IMR-90 (cell line): ENCODE measurements at regions not wholly inside any gene's neighbourhood (a gene's known extent, or its start where the extent isn't known, plus 50 kb on each side); places are given as distances from the start of the nearest gene placed in this dataset.

ENCODE experiments used
- ATAC-seq: fragments of 200-7000 bp; cut with Tn5 transposase; 2 replicates; pipeline ENCODE4 v1.9.1; 2020; ENCODE audit warnings: low read depth, mild to moderate bottlenecking, moderate library complexity
- BruUV-seq: library from RNA; stranded (reverse); fragments of 400-500 nt; replicated peaks from 2 replicates; lab custom pipeline; 2021; lab: Mats Ljungman, UMichigan
- CTCF ChIA-PET: fragments of 300-600 bp; formaldehyde crosslinking; extraction: SDS; loops from one replicate; lab custom pipeline; 2021; ENCODE audit warnings: antibody characterized with exemption; lab: Yijun Ruan, JAX
- POLR2A ChIA-PET: fragments of 300-600 bp; sonication (Branson Sonifier 250); formaldehyde crosslinking; loops from one replicate; lab custom pipeline; 2022; ENCODE audit warnings: antibody characterized with exemption; ENCODE audit not compliant: unreplicated experiment; lab: Charles Lee
- DNase-seq: peaks from one replicate; pipeline ENCODE4 v3.0.0; 2013
- H2AFZ ChIP-seq: replicated peaks from 2 replicates; pipeline ENCODE3; 2013; ENCODE audit warnings: low read length, mild to moderate bottlenecking; ENCODE audit not compliant: poor library complexity
- H2AK5ac ChIP-seq: 2 replicates; pipeline ENCODE4 v1.6.1; 2013; ENCODE audit warnings: low read depth, low read length, inconsistent platforms
- H2AK9ac ChIP-seq: replicated peaks from 2 replicates; pipeline ENCODE3; 2013; ENCODE audit warnings: mild to moderate bottlenecking, low read depth, low read length, moderate library complexity; ENCODE audit not compliant: poor library complexity
- H2BK120ac ChIP-seq: 2 replicates; pipeline ENCODE4 v1.6.1; 2013; ENCODE audit warnings: low read depth, low read length, inconsistent platforms
- H2BK15ac ChIP-seq: 3 replicates; pipeline ENCODE4 v1.6.1; 2013; ENCODE audit warnings: low read depth, low read length, inconsistent platforms
- H2BK20ac ChIP-seq: 2 replicates; pipeline ENCODE4 v1.6.1; 2013; ENCODE audit warnings: low read depth, mild to moderate bottlenecking, inconsistent platforms, low read length, moderate library complexity
- H2BK5ac ChIP-seq: 2 replicates; pipeline ENCODE4 v1.6.1; 2013; ENCODE audit warnings: mild to moderate bottlenecking, low read depth, low read length, inconsistent platforms; ENCODE audit not compliant: poor library complexity, severe bottlenecking
- H3K14ac ChIP-seq: replicated peaks from 2 replicates; pipeline ENCODE4 v1.6.1; 2013; ENCODE audit warnings: low read depth, low read length, inconsistent platforms
- H3K18ac ChIP-seq: 2 replicates; pipeline ENCODE4 v1.6.1; 2013; ENCODE audit warnings: low read depth, low read length, control low read depth
- H3K23ac ChIP-seq: 2 replicates; pipeline ENCODE4 v1.6.1; 2013; ENCODE audit warnings: low read depth, low read length, inconsistent platforms
- H3K27ac ChIP-seq: 2 replicates; pipeline ENCODE4 v1.5.1; 2013; ENCODE audit warnings: mild to moderate bottlenecking, control low read depth, low read length; ENCODE audit not compliant: insufficient read depth
- H3K27me3 ChIP-seq: 2 replicates; pipeline ENCODE4 v1.6.1; 2013; ENCODE audit warnings: low read length; ENCODE audit not compliant: control insufficient read depth, insufficient read depth
- H3K36me3 ChIP-seq: 2 replicates; pipeline ENCODE4 v1.6.1; 2013; ENCODE audit warnings: low read length, mixed read lengths; ENCODE audit not compliant: control insufficient read depth, insufficient read depth
- H3K4ac ChIP-seq: 2 replicates; pipeline ENCODE4 v1.6.1; 2013; ENCODE audit warnings: low read depth, low read length, inconsistent platforms
- H3K4me1 ChIP-seq: 2 replicates; pipeline ENCODE4 v1.6.1; 2013; ENCODE audit warnings: low read length, mixed read lengths; ENCODE audit not compliant: control insufficient read depth, insufficient read depth
- H3K4me2 ChIP-seq: 2 replicates; pipeline ENCODE4 v1.6.1; 2013; ENCODE audit warnings: low read depth, mild to moderate bottlenecking, control low read depth, low read length, moderate library complexity
- H3K4me3 ChIP-seq: 2 replicates; pipeline ENCODE4 v1.5.1; 2013; ENCODE audit warnings: low read depth, mild to moderate bottlenecking, control low read depth, low read length, moderate library complexity; ENCODE audit not compliant: insufficient read depth
- H3K56ac ChIP-seq: 2 replicates; pipeline ENCODE4 v1.6.1; 2013; ENCODE audit warnings: low read length, inconsistent platforms; ENCODE audit not compliant: insufficient read depth; ENCODE audit errors: extremely low read depth
- H3K79me1 ChIP-seq, 2 experiments: 2 replicates each; pipeline ENCODE4 v1.6.1; 2013; ENCODE audit warnings: low read length in 2 of 2, inconsistent platforms in 1 of 2, low read depth in 1 of 2
- H3K9ac ChIP-seq: 2 replicates; pipeline ENCODE4 v1.6.1; 2013; ENCODE audit warnings: low read depth, low read length, control low read depth
- H3K9me1 ChIP-seq: 2 replicates; pipeline ENCODE4 v1.6.1; 2013; ENCODE audit warnings: low read length, inconsistent platforms; ENCODE audit not compliant: insufficient read depth
- H3K9me3 ChIP-seq: 2 replicates; pipeline ENCODE4 v1.6.1; 2013; ENCODE audit warnings: low read length; ENCODE audit not compliant: control insufficient read depth, insufficient read depth
- H4K20me1 ChIP-seq: 2 replicates; pipeline ENCODE4 v1.6.1; 2013; ENCODE audit warnings: low read length, inconsistent platforms; ENCODE audit not compliant: insufficient read depth
- H4K5ac ChIP-seq: 2 replicates; pipeline ENCODE4 v1.6.1; 2013; ENCODE audit warnings: mild to moderate bottlenecking, low read depth, low read length, control low read depth
- H4K8ac ChIP-seq, 2 experiments: 2 replicates each; pipeline ENCODE4 v1.6.1; 2013; ENCODE audit warnings: low read depth in 2 of 2, low read length in 2 of 2, control low read depth in 1 of 2, inconsistent platforms in 1 of 2
- H4K91ac ChIP-seq: 2 replicates; pipeline ENCODE4 v1.6.1; 2013; ENCODE audit warnings: low read depth, low read length, inconsistent platforms; ENCODE audit not compliant: insufficient read depth
- BHLHE40 ChIP-seq: fragments of 150-350 bp; IDR thresholded peaks from 2 replicates; pipeline ENCODE4 v1.6.1; 2016; ENCODE audit warnings: mild to moderate bottlenecking, low read depth, low read length
- CEBPB ChIP-seq: IDR thresholded peaks from 2 replicates; pipeline ENCODE4 v1.6.1; 2012; ENCODE audit warnings: low read depth, low read length, improper control_type of control experiment
- FOS ChIP-seq: fragments of 150-350 bp; IDR thresholded peaks from 2 replicates; pipeline ENCODE4 v1.6.1; 2016; ENCODE audit warnings: low read depth, low read length
- MAZ ChIP-seq: IDR thresholded peaks from 2 replicates; pipeline ENCODE4 v1.6.1; 2012; ENCODE audit warnings: low read depth, mild to moderate bottlenecking, low read length, improper control_type of control experiment, moderate library complexity, borderline replicate concordance
- MXI1 ChIP-seq: IDR thresholded peaks from 2 replicates; pipeline ENCODE4 v1.6.1; 2012; ENCODE audit warnings: low read depth, mild to moderate bottlenecking, low read length, moderate library complexity, borderline replicate concordance
- RAD21 ChIP-seq: IDR thresholded peaks from 2 replicates; pipeline ENCODE4 v1.6.1; 2012; ENCODE audit warnings: low read length, improper control_type of control experiment
- RFX5 ChIP-seq: IDR thresholded peaks from 2 replicates; pipeline ENCODE4 v1.8.0; 2012; ENCODE audit warnings: low read depth, mild to moderate bottlenecking, low read length, moderate library complexity
- SMC3 ChIP-seq: fragments of 150-350 bp; IDR thresholded peaks from 2 replicates; pipeline ENCODE4 v1.6.1; 2016; ENCODE audit warnings: low read depth, mild to moderate bottlenecking, antibody characterized with exemption, low read length, moderate library complexity
- WGBS, 2 experiments: methylation state at CpG; one replicate each; pipeline versions ENCODE4 v1.1.5 to v1.1.7; 2013; ENCODE audit warnings: missing lambda C conversion rate in 2 of 2; ENCODE audit not compliant: insufficient read length in 1 of 2; ENCODE audit errors: extremely low coverage in 2 of 2; 5-methylcytosine and 5-hydroxymethylcytosine counted together
- dilution Hi-C: fragments of 300-500 bp; cut with HindIII; formaldehyde crosslinking; loops from one replicate; pipeline ENCODE4 v1.14.3; 2018; ENCODE audit warnings: low sequenced_read_pairs; ENCODE audit not compliant: unreplicated experiment
- in situ Hi-C: fragments of 300-500 bp; cut with MboI; formaldehyde crosslinking; loops from 3 replicates; pipeline ENCODE4 v1.14.3; 2019; ENCODE audit warnings: low sequenced_read_pairs, inconsistent platforms, mixed read lengths
- intact Hi-C: fragments of 100-400 bp; cut with micrococcal nuclease; formaldehyde crosslinking; loops from 2 replicates; pipeline ENCODE4 v1.10.0; 2022
- TF ChIP-seq, protein P1 (sequence below): fragments of 150-350 bp; IDR thresholded peaks from 2 replicates; pipeline ENCODE4 v1.6.1; 2017; ENCODE audit warnings: mild to moderate bottlenecking, antibody characterized with exemption, low read length, low read depth
- TF ChIP-seq, protein P2 (sequence below): fragments of 150-350 bp; IDR thresholded peaks from 2 replicates; pipeline ENCODE4 v1.6.1; 2016; ENCODE audit warnings: low read depth, mild to moderate bottlenecking, low read length, moderate library complexity, borderline replicate concordance

DNA sequence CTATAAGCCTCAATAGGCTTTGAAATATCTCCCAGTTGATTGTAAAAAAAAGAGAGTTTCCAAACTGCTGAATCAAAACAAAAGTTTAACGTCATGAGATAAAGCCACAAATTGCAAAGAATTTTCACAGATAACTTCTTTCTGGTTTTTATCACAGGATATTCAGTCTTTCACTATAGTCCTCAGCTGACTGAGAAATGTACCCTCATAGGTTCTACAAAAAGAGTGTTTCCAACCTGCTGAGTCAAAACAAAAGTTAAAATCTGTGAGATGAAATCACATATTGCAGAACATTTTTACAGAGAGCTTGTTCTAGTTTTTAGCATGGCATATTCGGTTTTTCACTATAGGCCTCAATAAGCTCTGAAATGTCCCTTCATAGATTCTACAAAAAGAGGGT lies 559.2 kb downstream of the KCNJ18 start:
- no peak overlapping the region for H2BK5ac ChIP-seq
- DNase-seq (no peak), ATAC-seq (no peak)
- in situ Hi-C loops: no loop called here
- intact Hi-C loops: loop anchor here (10.0 kb wide), 1 partner anchor 87 kb away; no protein-coding TSS in a partner anchor
- H4K91ac ChIP-seq: no peak overlapping the region
- H3K9me3 ChIP-seq: no peaks in the 10 kb centered on the region
- no peaks in the 10 kb centered on the region for H3K27me3 ChIP-seq
- no peak overlapping the region for H3K56ac ChIP-seq
- H3K27ac ChIP-seq: no peak overlapping the region
- POLR2A ChIA-PET: no interaction called here
- H3K79me1 ChIP-seq: no peaks in the 10 kb centered on the region
- H3K4ac ChIP-seq: no peak overlapping the region
- no peak overlapping the region for H4K8ac ChIP-seq
- no peak overlapping the region for H2BK15ac ChIP-seq
- no peaks in the 10 kb centered on the region for H3K9me1 ChIP-seq
- no peak overlapping the region for H3K4me2 ChIP-seq
- H3K4me1 ChIP-seq: no peaks in the 10 kb centered on the region
- WGBS, 2 experiments: no CpG with 5 or more reads among the region's 2 CpGs
- no peak overlapping the region for H3K23ac ChIP-seq
- no TSS peak for BruUV-seq
- dilution Hi-C loops: no loop called here
- no peak overlapping the region for H3K18ac ChIP-seq
- no peak overlapping the region for H2AK5ac ChIP-seq
- H2AFZ ChIP-seq: no peak overlapping the region
- no peak overlapping the region for H3K4me3 ChIP-seq
- H3K14ac ChIP-seq: no peak overlapping the region
- CTCF ChIA-PET: interaction anchor here (0.6 kb wide), 1 partner anchor 37 kb away, joined by 3 read pairs; no protein-coding TSS in a partner anchor
- no peak overlapping the region for H3K9ac ChIP-seq
- TF ChIP-seq CEBPB (no peak), MAZ (no peak), FOS (no peak), RFX5 (no peak), RAD21 (no peak), BHLHE40 (no peak), MXI1 (no peak), SMC3 (no peak)
- TF ChIP-seq, protein P1, sequence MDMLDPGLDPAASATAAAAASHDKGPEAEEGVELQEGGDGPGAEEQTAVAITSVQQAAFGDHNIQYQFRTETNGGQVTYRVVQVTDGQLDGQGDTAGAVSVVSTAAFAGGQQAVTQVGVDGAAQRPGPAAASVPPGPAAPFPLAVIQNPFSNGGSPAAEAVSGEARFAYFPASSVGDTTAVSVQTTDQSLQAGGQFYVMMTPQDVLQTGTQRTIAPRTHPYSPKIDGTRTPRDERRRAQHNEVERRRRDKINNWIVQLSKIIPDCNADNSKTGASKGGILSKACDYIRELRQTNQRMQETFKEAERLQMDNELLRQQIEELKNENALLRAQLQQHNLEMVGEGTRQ: no peak
- TF ChIP-seq, protein P2, sequence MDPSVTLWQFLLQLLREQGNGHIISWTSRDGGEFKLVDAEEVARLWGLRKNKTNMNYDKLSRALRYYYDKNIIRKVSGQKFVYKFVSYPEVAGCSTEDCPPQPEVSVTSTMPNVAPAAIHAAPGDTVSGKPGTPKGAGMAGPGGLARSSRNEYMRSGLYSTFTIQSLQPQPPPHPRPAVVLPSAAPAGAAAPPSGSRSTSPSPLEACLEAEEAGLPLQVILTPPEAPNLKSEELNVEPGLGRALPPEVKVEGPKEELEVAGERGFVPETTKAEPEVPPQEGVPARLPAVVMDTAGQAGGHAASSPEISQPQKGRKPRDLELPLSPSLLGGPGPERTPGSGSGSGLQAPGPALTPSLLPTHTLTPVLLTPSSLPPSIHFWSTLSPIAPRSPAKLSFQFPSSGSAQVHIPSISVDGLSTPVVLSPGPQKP: no peak
- H4K20me1 ChIP-seq: no peaks in the 10 kb centered on the region
- no peaks in the 10 kb centered on the region for H3K36me3 ChIP-seq
- no peak overlapping the region for H2BK120ac ChIP-seq
- no peak overlapping the region for H4K5ac ChIP-seq
- H2AK9ac ChIP-seq: no peak overlapping the region
- no peak overlapping the region for H2BK20ac ChIP-seq
